OCI-LY7 (cell line): ENCODE measurements at regions not wholly inside any gene's neighbourhood (a gene's known extent, or its start where the extent isn't known, plus 50 kb on each side); places are given as distances from the start of the nearest gene placed in this dataset.

Experiments used
- EZH2phosphoT487 ChIP-seq: fragments of 200-600 bp; sonication (generic); IDR thresholded peaks from 2 replicates; pipeline ENCODE4 v1.6.1; 2018; ENCODE audit warnings: low read depth, borderline replicate concordance, mild to moderate bottlenecking, mixed run types, antibody characterized with exemption, low read length, moderate library complexity, mixed read lengths
- TF ChIP-seq, protein P1 (sequence below): fragments of 200-600 bp; sonication (generic); conservative IDR thresholded peaks from 2 replicates; pipeline ENCODE4 v1.5.1; 2014; ENCODE audit warnings: mild to moderate bottlenecking, antibody characterized with exemption, low read length, moderate library complexity, mixed read lengths

DNA sequence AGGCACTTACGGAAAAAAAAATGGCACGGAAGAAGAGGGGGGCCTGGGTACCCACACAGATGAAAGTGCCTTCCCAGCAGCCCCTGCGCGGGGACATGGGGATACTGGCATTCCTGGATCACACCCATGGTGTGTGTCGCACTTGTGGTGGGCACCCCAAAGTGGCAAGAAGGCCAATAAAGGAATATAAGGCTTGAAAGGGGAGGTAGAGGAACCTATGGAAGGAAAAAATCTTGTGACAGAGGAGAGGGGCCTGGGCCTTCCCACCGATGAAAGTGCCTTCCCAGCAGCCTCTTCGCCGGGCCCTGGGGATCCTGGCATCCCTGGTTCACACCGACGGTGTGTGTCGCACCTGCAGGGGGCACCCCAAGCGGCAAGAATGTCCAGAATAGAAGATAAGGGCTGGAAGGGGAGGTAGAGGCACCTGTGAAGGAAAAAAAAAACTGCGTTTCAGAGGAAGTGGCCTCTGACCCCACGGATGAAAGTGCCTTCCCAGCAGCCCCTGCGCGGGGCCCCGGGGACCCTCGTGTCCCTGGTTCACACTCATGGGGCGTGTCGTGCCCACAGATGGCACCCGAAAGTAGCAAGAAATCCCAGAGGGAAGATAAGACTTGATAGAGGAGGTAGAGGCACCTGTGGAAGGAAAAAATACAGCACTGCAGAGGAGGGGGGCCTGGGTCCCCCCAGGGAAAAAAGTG, 284.0 kb downstream of the ALG10 start:
- TF ChIP-seq, protein P1, sequence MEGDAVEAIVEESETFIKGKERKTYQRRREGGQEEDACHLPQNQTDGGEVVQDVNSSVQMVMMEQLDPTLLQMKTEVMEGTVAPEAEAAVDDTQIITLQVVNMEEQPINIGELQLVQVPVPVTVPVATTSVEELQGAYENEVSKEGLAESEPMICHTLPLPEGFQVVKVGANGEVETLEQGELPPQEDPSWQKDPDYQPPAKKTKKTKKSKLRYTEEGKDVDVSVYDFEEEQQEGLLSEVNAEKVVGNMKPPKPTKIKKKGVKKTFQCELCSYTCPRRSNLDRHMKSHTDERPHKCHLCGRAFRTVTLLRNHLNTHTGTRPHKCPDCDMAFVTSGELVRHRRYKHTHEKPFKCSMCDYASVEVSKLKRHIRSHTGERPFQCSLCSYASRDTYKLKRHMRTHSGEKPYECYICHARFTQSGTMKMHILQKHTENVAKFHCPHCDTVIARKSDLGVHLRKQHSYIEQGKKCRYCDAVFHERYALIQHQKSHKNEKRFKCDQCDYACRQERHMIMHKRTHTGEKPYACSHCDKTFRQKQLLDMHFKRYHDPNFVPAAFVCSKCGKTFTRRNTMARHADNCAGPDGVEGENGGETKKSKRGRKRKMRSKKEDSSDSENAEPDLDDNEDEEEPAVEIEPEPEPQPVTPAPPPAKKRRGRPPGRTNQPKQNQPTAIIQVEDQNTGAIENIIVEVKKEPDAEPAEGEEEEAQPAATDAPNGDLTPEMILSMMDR, result no peak
- TF ChIP-seq EZH2phosphoT487, result no peak
